Ramos (cell line): ENCODE measurements at regions not wholly inside any gene's neighbourhood (a gene's known extent, or its start where the extent isn't known, plus 50 kb on each side); places are given as distances from the start of the nearest gene placed in this dataset.

Experiments
- in situ Hi-C: fragments of 300-500 bp; cut with MboI; formaldehyde crosslinking; loops from one replicate; pipeline ENCODE4 v1.14.3; 2022; ENCODE audit warnings: low sequenced_read_pairs; ENCODE audit not compliant: unreplicated experiment

- in situ Hi-C loops = no loop called here
Measured at GRCh38 chr4:44025376-44026020, 423.1 kb downstream of the KCTD8 start.

DNA sequence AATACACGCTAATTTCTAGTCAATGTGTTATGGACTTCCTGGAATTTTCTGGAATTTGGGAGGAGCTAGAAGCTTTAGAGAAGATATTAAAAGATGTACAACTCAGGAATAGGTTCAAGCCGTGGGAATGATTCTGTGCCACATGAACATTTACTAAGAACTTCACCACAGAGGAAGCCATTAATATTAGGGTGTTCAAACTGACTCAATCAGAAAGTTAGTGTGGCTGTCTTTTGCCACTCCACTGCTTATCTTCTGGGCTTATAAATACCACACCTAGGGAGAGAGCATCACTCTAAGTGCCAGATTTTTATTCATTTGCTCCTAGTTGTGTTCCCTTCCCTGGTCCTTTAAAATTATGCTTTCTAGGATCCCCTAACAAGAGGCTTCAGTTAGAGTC is 409.8 kb downstream of the KCTD8 start:
- in situ Hi-C loops = no loop called here

DNA sequence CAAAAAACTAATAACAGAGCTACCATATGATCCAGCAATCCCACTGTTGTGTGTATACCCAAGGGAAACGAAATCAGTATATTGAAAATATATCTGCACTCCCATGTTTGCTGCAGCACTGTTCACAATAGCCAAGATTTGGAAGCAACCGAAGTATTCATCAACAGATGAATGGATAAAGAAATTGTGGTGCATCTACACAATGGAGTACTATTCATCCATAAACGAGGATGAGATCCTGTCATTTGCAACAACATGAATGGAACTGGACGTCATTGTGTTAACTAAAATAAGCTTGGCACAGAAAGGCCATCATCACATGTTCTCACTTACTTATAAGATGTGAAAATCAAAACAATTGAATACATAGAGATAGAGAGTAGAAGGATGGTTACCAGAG is 402.1 kb downstream of the KCTD8 start:
- in situ Hi-C loops = no loop called here

- in situ Hi-C loops = no loop called here
Measured at GRCh38 chr4:44056721-44057151, 391.9 kb downstream of the KCTD8 start.

DNA sequence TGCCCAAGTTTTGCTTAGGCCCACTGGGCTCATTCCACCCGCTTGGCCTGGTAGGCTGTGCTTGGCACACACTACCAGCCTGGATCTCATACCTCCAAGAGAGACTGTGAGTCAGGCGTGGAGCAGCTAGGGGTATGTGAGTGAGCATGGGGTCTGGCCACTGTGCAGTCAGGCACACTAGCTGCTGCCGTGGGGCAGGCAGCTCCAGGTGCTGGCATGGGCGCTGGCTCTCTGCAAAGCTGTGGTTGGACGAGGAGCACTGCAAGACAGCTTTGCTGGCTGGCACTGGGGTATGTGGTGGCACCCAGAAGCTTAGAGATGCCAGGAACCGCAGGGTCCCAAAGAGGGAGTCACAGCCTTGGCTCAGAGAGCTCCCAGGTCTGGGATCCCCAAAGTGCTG is 377.8 kb downstream of the KCTD8 start:
- in situ Hi-C loops = no loop called here

- in situ Hi-C loops = no loop called here
Measured at GRCh38 chr4:44071959-44072955, 376.4 kb downstream of the KCTD8 start.

GRCh38 chr4:44086753-44087152 is 361.9 kb downstream of the KCTD8 start:
- in situ Hi-C loops = no loop called here

DNA sequence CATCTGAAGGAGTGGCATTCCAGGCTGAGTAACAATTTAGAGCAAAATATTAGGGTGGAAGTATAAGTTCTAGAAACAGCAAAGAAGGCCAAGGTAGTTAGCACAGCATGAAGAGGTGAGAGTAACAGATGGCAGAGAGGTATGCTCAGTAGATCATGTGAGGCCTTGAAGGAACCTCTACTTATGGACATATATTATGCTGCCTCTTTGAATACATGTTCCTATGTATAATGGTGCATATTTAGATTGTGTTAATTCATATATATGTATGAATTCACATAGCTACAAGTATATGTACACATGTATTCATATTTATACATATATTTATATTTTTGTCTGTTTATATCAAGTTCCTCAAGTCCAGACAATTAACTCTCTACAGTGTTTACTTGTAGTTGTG is 355.2 kb downstream of the KCTD8 start:
- in situ Hi-C loops = no loop called here

GRCh38 chr4:44098973-44099372 is 349.6 kb downstream of the KCTD8 start:
- in situ Hi-C loops = no loop called here

- in situ Hi-C loops = no loop called here
Measured at GRCh38 chr4:44100456-44100855, 348.2 kb downstream of the KCTD8 start.

GRCh38 chr4:44118971-44119680 is 329.5 kb downstream of the KCTD8 start:
- in situ Hi-C loops = no loop called here

GRCh38 chr4:44120646-44121045 is 328.0 kb downstream of the KCTD8 start:
- in situ Hi-C loops = no loop called here

GRCh38 chr4:44121210-44121609 is 327.4 kb downstream of the KCTD8 start:
- in situ Hi-C loops = no loop called here
